ENCODE measurements at regions not wholly inside any gene's neighbourhood (a gene's known extent, or its start where the extent isn't known, plus 50 kb on each side); places are given as distances from the start of the nearest gene placed in this dataset.

GRCh38 chr2:187017438-187017837, 168.5 kb upstream of the ZSWIM2 start:
- TF ChIP-seq EZH2 (IDR thresholded peaks at IDR 0.05; ENCODE audit: insufficient read depth, low read length) (no peak), CTCF (IDR thresholded peaks at IDR 0.05; ENCODE audit: insufficient read depth, low read depth, low read length) (no peak)
- H3K4me3 ChIP-seq (ENCODE audit: insufficient read depth, low read depth, low read length), result no peak overlapping the region
- peaks cover 3% of the 10 kb centered on the region for H3K4me1 Mint-ChIP-seq (ENCODE audit: low read depth, unreplicated experiment)
- no peak overlapping the region for H3K27ac Mint-ChIP-seq (ENCODE audit: unreplicated experiment)
- no peaks in the 10 kb centered on the region for H3K79me2 ChIP-seq (ENCODE audit: insufficient read depth, low read length)
- no peak overlapping the region for H3K4me3 Mint-ChIP-seq (ENCODE audit: unreplicated experiment)
- DNase-seq (ENCODE audit: low read depth), result no peak
- H3K9me3 Mint-ChIP-seq (ENCODE audit: unreplicated experiment), result no peaks in the 10 kb centered on the region
- no peaks in the 10 kb centered on the region for H3K27me3 ChIP-seq (ENCODE audit: insufficient read depth, low read length)
- H3K27me3 Mint-ChIP-seq (ENCODE audit: low read depth, unreplicated experiment), result no peaks in the 10 kb centered on the region
- H3K27ac ChIP-seq (ENCODE audit: low read depth, low read length), result no peak overlapping the region
- no peak overlapping the region for H2AFZ ChIP-seq (ENCODE audit: low read depth, low read length)
- no peaks in the 10 kb centered on the region for H4K20me1 ChIP-seq (ENCODE audit: insufficient read depth, low read length)
- H3K9ac ChIP-seq (ENCODE audit: low read length), result no peak overlapping the region
- no peaks in the 10 kb centered on the region for H3K4me1 ChIP-seq (ENCODE audit: insufficient read depth, low read length)
- no peaks in the 10 kb centered on the region for H3K36me3 Mint-ChIP-seq (ENCODE audit: low read depth, unreplicated experiment)
- H3K9me3 ChIP-seq (ENCODE audit: insufficient read depth, low read depth, low read length), result no peaks in the 10 kb centered on the region
- H3K4me2 ChIP-seq (ENCODE audit: low read length), result no peak overlapping the region
- no peaks in the 10 kb centered on the region for H3K36me3 ChIP-seq (ENCODE audit: insufficient read depth, low read length)
- no peak for FAIRE-seq

- H3K36me3 ChIP-seq (ENCODE audit: insufficient read depth, low read length), result no peaks in the 10 kb centered on the region
- FAIRE-seq, result no peak
- H3K9me3 Mint-ChIP-seq (ENCODE audit: unreplicated experiment), result no peaks in the 10 kb centered on the region
These were observed 164.1 kb upstream of the ZSWIM2 start for GRCh38 chr2:187013058-187013457.

More at GRCh38 chr2:187013058-187013457, 164.1 kb upstream of the ZSWIM2 start:
- no peak overlapping the region for H3K27ac ChIP-seq (ENCODE audit: low read depth, low read length)
- Mint-ChIP-seq H3K27me3 (ENCODE audit: low read depth, unreplicated experiment) (no peaks in the 10 kb centered on the region), H3K4me3 (ENCODE audit: unreplicated experiment) (no peak overlapping the region), H3K36me3 (ENCODE audit: low read depth, unreplicated experiment) (no peaks in the 10 kb centered on the region), H3K4me1 (ENCODE audit: low read depth, unreplicated experiment) (peaks cover 10% of the 10 kb centered on the region), H3K27ac (ENCODE audit: unreplicated experiment) (no peak overlapping the region)
- no peaks in the 10 kb centered on the region for H3K27me3 ChIP-seq (ENCODE audit: insufficient read depth, low read length)
- no peaks in the 10 kb centered on the region for H3K79me2 ChIP-seq (ENCODE audit: insufficient read depth, low read length)
- no peak overlapping the region for H2AFZ ChIP-seq (ENCODE audit: low read depth, low read length)
- no peaks in the 10 kb centered on the region for H4K20me1 ChIP-seq (ENCODE audit: insufficient read depth, low read length)
- H3K4me1 ChIP-seq (ENCODE audit: insufficient read depth, low read length), result no peaks in the 10 kb centered on the region
- no peak overlapping the region for H3K4me2 ChIP-seq (ENCODE audit: low read length)
- no peak for DNase-seq (ENCODE audit: low read depth)
- H3K4me3 ChIP-seq (ENCODE audit: insufficient read depth, low read depth, low read length), result no peak overlapping the region
- no peaks in the 10 kb centered on the region for H3K9me3 ChIP-seq (ENCODE audit: insufficient read depth, low read depth, low read length)
- no peak for TF ChIP-seq CTCF (IDR thresholded peaks at IDR 0.05; ENCODE audit: insufficient read depth, low read depth, low read length)
- TF ChIP-seq EZH2 (IDR thresholded peaks at IDR 0.05; ENCODE audit: insufficient read depth, low read length), result no peak
- no peak overlapping the region for H3K9ac ChIP-seq (ENCODE audit: low read length)
